ENCODE measurements at regions not wholly inside any gene's neighbourhood (a gene's known extent, or its start where the extent isn't known, plus 50 kb on each side); places are given as distances from the start of the nearest gene placed in this dataset.

DNA sequence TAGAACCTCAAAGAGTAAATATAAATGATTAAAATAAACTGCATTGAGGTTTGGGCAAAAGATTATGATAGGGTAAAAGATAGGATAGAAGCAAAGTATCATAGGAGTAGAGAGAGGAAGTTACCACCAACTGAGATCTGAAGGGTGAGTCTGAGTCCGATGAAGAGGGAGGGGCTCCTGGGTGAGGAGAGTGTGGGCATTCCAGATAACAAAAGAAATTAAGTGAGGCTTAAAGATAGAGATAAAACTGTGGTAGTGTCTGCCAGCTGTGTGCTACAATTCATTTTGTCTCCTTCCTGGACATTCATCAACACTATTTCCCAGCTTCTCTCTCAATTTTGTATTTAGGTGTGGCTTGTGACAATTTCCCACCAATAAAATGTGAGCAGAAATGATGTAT is 343.0 kb upstream of the PLSCR5 start:
- H3K27ac Mint-ChIP-seq: no peak overlapping the region
- H3K9me3 Mint-ChIP-seq: no peaks in the 10 kb centered on the region
- no peak overlapping the region for H3K4me3 Mint-ChIP-seq
- intact Hi-C loops (cut with micrococcal nuclease): no loop called here
- no peaks in the 10 kb centered on the region for H3K27me3 Mint-ChIP-seq
- DNase-seq: no peak
- H3K36me3 Mint-ChIP-seq (ENCODE audit: low read depth): no peaks in the 10 kb centered on the region
- no peaks in the 10 kb centered on the region for H3K4me1 Mint-ChIP-seq

DNA sequence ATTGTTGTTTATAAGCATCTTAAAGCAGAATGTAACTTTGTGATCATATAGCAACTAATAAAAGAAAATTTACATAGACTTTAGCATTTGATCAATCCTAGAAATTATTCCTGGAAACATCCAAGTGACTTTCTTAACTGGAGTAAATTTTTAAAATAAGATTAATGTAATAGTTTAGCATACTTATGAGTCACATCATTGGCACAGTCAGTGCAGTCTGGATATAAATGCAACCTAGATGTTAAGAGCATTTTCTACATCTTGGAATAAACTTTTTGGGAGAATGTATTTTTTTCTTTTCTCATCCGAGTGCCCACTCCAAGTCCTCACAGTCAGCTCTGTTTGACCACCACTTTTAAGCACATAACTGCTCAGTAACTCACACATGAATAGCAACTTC is 324.6 kb upstream of the PLSCR5 start:
- H3K27ac Mint-ChIP-seq: no peak overlapping the region
- H3K4me1 Mint-ChIP-seq: no peaks in the 10 kb centered on the region
- no peaks in the 10 kb centered on the region for H3K9me3 Mint-ChIP-seq
- no peak for DNase-seq
- intact Hi-C loops (cut with micrococcal nuclease): no loop called here
- no peaks in the 10 kb centered on the region for H3K36me3 Mint-ChIP-seq (ENCODE audit: low read depth)
- no peaks in the 10 kb centered on the region for H3K27me3 Mint-ChIP-seq
- no peak overlapping the region for H3K4me3 Mint-ChIP-seq

DNA sequence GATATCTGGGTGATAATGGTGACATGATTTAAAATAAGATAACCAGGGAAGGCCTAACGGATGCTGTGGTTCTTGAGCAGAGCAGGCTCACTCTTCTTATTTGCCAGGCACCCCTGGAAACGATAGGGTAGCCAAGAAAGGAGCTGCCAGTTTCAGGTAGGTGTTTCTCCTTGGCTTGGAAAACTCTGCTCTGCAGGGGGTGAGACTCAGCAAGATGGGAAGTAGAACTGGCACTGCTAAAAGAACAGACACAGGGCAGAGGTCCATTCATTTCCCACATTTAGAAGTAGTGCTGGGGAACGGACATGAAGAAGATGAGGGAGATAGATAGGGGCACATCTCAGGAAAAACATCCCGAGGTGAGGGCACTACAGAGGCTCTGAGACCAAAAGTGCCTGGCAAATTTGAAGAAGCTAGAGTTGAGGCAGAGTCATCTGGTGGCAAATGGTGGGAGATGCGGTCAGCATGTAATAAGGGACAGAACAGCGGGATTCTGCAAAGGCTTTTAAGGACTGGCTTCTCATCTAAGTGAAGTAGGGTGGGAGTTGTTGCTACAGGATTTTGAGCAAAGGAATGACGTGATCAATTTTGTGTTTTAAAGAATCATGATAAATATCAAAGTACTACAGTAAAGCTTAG is 323.4 kb upstream of the PLSCR5 start:
- H3K4me1 Mint-ChIP-seq: no peaks in the 10 kb centered on the region
- intact Hi-C loops (cut with micrococcal nuclease): no loop called here
- DNase-seq: no peak
- H3K4me3 Mint-ChIP-seq: no peak overlapping the region
- H3K36me3 Mint-ChIP-seq (ENCODE audit: low read depth): no peaks in the 10 kb centered on the region
- H3K27me3 Mint-ChIP-seq: no peaks in the 10 kb centered on the region
- no peaks in the 10 kb centered on the region for H3K9me3 Mint-ChIP-seq
- H3K27ac Mint-ChIP-seq: no peak overlapping the region

DNA sequence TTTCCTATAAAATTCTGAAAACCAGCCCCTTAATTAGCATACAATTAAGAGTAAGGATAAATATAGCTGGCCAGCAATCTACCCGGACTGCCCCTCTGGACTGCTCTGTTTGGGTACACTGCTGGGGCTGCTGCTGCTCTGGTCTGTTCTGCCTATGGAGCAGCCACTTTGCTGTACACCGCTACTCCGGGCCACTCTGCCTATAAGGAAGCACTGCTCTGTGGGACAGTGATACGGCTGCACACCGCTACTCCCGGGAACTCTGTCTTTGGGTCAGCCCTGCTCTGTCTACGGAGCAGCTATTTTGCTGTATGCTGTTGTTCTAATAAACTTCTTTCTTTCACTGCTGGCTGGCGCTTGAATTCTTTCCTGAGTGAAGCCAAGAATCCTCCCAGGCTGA is 316.5 kb upstream of the PLSCR5 start:
- H3K27ac Mint-ChIP-seq: no peak overlapping the region
- no peaks in the 10 kb centered on the region for H3K9me3 Mint-ChIP-seq
- no peaks in the 10 kb centered on the region for H3K27me3 Mint-ChIP-seq
- H3K4me3 Mint-ChIP-seq: no peak overlapping the region
- intact Hi-C loops (cut with micrococcal nuclease): no loop called here
- no peaks in the 10 kb centered on the region for H3K4me1 Mint-ChIP-seq
- H3K36me3 Mint-ChIP-seq (ENCODE audit: low read depth): no peaks in the 10 kb centered on the region
- no peak for DNase-seq

DNA sequence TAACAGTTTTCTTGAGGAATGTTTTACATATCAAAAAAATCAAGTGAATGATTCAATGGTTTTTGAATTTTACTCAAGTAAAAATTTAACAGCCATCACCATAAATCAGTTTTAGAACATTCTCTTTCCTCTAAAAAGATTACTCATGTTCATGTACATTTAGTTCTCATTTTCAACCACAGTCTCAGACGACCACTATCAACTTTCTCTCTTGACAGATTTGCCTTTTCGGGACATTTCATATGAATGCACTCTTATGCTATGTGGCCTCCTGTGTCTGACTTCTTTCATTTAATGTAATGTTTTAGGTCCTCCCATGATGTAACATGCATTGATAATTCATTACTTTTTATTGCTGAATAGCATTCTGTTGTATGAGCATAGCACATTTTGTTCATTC is 309.3 kb upstream of the PLSCR5 start:
- DNase-seq: no peak
- Mint-ChIP-seq H3K27ac (no peak overlapping the region), H3K4me1 (no peaks in the 10 kb centered on the region), H3K9me3 (no peaks in the 10 kb centered on the region), H3K4me3 (no peak overlapping the region), H3K36me3 (ENCODE audit: low read depth) (no peaks in the 10 kb centered on the region), H3K27me3 (no peaks in the 10 kb centered on the region)
- intact Hi-C loops (cut with micrococcal nuclease): no loop called here

DNA sequence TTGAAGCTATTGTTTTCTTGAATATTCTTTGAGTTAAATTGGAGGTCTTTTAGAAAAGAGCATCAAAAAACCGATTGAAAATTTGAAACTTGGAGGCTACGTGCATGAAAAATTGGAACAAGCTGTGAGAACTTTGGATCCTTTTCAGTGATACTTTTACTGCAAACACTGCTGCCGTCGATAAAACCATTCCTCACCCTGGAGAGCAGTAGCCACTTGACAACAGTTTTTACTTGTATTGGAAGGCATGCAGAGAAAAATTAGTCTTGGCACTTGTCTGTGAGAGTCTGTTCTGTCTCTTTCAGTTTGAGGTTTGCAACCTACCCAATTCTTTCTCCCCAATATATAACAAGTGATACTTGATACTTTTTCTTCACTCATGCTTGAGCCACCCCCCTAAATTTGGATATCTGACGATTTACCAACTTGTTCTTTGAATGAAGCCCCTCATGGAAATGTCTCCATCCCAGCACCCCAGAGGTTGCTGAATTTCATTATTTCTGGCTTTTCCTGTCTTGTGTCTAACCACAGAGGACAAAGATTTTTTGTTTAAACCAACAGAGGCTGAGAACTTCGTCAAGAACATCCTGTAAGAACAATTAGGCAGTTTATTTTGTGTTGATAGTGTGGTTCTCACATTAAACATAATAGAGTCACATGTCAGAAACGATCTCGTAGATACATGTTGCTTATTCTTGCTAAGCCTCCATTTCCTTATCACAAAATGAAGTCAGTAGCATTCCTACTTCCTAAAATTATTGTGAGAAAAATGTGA is 307.3 kb upstream of the PLSCR5 start:
- H3K4me3 Mint-ChIP-seq: no peak overlapping the region
- intact Hi-C loops (cut with micrococcal nuclease): no loop called here
- no peaks in the 10 kb centered on the region for H3K27me3 Mint-ChIP-seq
- no peaks in the 10 kb centered on the region for H3K4me1 Mint-ChIP-seq
- no peaks in the 10 kb centered on the region for H3K36me3 Mint-ChIP-seq (ENCODE audit: low read depth)
- H3K9me3 Mint-ChIP-seq: no peaks in the 10 kb centered on the region
- H3K27ac Mint-ChIP-seq: no peak overlapping the region
- no peak for DNase-seq

DNA sequence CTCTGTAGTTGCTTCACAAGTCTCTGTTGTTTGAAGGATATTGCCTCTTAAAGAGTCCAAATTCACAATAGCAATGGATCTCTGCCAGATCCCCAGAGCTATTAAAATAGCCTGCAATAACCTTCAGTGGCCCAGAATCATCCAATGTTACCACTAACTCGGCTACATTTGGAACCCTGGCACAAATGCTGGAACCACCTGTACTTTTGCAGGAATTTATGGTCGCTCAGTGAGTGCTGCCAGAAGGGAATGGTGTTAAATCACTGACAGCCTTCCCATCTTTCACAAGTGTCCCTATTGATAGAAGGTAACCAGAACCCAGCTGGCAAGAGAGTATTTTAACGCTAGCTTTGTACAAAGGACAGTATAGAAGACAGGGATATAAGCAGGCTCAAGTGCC is 298.8 kb upstream of the PLSCR5 start:
- Mint-ChIP-seq H3K4me3 (no peak overlapping the region), H3K9me3 (no peaks in the 10 kb centered on the region), H3K36me3 (ENCODE audit: low read depth) (no peaks in the 10 kb centered on the region), H3K27me3 (no peaks in the 10 kb centered on the region), H3K4me1 (no peaks in the 10 kb centered on the region), H3K27ac (no peak overlapping the region)
- DNase-seq: no peak
- intact Hi-C loops (cut with micrococcal nuclease): no loop called here

DNA sequence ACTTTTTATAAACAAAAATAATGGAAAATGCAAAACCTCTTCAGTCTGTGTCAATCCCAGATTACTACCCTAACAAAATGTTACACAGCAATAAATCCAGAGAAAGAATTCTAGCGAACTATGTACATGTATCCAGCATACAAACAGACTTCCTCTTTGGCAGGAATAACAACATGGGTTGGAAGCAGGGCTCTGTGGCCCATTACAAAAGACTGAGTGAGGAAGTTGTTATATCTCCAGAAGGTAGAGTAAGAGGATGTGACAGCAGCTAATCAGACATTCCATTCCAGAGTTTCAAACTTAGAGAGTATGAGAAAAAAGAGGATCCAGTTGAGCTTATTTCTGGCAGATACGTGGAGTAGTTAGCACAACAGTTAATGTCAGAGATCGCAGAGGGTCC is 294.0 kb upstream of the PLSCR5 start:
- intact Hi-C loops (cut with micrococcal nuclease): no loop called here
- H3K9me3 Mint-ChIP-seq: no peaks in the 10 kb centered on the region
- H3K27me3 Mint-ChIP-seq: no peaks in the 10 kb centered on the region
- H3K27ac Mint-ChIP-seq: no peak overlapping the region
- H3K36me3 Mint-ChIP-seq (ENCODE audit: low read depth): no peaks in the 10 kb centered on the region
- H3K4me1 Mint-ChIP-seq: no peaks in the 10 kb centered on the region
- no peak for DNase-seq
- no peak overlapping the region for H3K4me3 Mint-ChIP-seq

DNA sequence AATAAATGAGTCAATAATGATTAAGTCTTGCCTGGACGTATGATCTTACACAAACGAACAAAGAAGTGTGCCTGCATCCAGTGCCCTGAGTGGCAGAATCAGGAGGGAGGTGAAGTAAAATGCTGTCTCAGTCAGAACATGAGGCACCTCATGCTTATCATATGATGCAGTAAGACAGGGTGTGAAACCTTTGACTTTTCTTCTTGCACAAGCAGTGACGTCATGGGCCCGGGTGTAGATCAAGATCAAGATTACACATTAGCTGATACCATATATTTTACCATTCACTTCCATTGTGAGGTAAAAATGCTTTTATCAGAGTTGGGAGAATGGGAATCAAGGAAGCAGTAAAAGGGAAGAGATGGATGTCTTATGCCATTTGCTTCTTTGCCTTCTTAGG is 291.6 kb upstream of the PLSCR5 start:
- H3K4me3 Mint-ChIP-seq: no peak overlapping the region
- no peak for DNase-seq
- intact Hi-C loops (cut with micrococcal nuclease): no loop called here
- H3K9me3 Mint-ChIP-seq: no peaks in the 10 kb centered on the region
- no peaks in the 10 kb centered on the region for H3K27me3 Mint-ChIP-seq
- H3K27ac Mint-ChIP-seq: no peak overlapping the region
- H3K4me1 Mint-ChIP-seq: no peaks in the 10 kb centered on the region
- no peaks in the 10 kb centered on the region for H3K36me3 Mint-ChIP-seq (ENCODE audit: low read depth)

DNA sequence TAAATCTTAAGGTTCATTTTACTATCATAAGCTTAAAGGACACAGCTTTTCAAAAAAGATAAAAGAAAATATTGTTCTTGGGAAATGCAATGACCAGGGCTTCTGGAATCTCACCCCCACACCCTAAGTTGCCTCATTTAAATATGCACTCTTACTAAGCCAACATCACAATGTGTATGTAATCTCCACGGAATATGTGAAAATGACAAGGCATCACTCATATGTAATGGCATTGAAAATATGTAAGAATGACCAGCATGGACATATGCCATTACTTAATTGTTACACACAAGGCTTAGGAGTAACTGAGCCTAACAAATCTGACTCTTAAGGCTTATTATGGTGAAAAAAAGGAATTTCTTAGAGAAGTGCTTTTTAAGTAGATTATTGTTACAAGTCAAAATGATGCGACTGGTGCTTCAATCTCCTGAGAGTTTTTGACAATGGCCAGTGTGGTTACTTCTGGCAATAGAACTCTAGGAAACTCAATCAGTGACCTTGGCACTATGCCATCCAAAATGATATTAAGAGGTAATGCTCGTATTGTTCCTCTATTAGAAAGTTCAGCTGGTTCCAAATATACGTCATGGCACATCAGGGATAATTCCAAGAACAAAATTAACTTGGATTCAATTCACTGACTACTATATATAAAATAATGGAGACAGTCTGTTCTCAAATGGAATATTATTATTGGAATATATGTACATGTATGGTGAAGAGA is 290.0 kb upstream of the PLSCR5 start:
- DNase-seq: no peak
- no peaks in the 10 kb centered on the region for H3K36me3 Mint-ChIP-seq (ENCODE audit: low read depth)
- no peak overlapping the region for H3K4me3 Mint-ChIP-seq
- H3K4me1 Mint-ChIP-seq: no peaks in the 10 kb centered on the region
- intact Hi-C loops (cut with micrococcal nuclease): no loop called here
- no peaks in the 10 kb centered on the region for H3K27me3 Mint-ChIP-seq
- no peak overlapping the region for H3K27ac Mint-ChIP-seq
- no peaks in the 10 kb centered on the region for H3K9me3 Mint-ChIP-seq

DNA sequence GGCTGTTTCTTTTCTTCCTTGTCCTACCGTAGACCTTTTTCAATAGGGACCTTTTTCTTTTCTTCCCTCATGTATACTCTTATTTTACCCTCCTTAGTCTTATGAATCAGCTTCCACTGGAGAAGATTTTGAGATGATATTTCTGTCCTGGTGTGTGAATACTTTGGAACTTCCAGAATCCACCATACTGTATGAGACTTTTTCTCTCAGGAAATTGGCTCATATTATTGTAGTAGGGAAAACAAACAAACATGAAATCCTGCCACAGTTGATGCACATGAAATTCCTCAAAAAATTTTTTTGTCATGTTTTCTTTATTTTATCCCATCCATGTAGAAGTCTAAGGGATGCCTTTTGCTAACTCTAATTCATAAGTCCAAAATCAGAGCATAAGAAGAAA is 289.3 kb upstream of the PLSCR5 start:
- Mint-ChIP-seq H3K9me3 (no peaks in the 10 kb centered on the region), H3K4me3 (no peak overlapping the region), H3K4me1 (no peaks in the 10 kb centered on the region), H3K36me3 (ENCODE audit: low read depth) (no peaks in the 10 kb centered on the region), H3K27ac (no peak overlapping the region), H3K27me3 (no peaks in the 10 kb centered on the region)
- intact Hi-C loops (cut with micrococcal nuclease): no loop called here
- no peak for DNase-seq

DNA sequence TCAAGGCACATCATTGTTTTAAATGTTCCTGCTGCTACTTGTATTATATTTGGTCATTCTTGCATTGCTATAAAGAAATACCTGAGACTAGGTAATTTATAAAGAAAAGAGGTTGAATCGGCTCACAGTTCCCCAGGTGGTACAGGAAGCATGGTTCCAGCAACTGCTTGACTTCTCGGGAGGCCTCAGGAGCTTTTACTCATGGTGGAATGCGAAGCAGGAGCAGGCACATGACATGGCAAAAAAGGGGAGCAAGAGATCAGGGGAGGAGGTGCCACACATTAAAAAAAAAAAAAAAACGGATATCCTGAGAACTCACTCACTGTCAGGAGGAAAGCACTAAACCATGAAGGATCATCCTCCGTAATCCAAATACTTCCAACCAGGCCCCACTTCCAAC is 286.9 kb upstream of the PLSCR5 start:
- DNase-seq: no peak
- Mint-ChIP-seq H3K4me3 (no peak overlapping the region), H3K9me3 (no peaks in the 10 kb centered on the region), H3K36me3 (ENCODE audit: low read depth) (no peaks in the 10 kb centered on the region), H3K27ac (no peak overlapping the region), H3K4me1 (no peaks in the 10 kb centered on the region), H3K27me3 (no peaks in the 10 kb centered on the region)
- intact Hi-C loops (cut with micrococcal nuclease): no loop called here

DNA sequence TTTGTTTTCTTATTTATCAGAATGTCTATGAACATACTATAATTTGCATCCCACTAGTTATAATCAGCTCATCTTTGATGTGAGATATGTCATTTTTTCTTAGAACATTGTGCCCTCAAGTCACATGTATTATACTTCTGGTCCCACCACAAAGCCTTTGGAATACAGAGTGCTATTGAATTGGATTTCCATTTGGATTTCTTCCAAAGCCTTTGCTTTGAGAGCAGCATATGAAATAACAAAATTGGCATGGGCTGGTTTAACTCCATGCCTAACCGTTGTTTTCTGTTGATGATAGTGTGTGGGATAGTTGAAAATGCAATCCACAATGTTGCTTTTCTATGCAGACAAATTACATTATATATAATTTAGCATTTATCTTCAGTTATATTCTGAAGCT is 284.5 kb upstream of the PLSCR5 start:
- Mint-ChIP-seq H3K27me3 (no peaks in the 10 kb centered on the region), H3K4me1 (no peaks in the 10 kb centered on the region), H3K4me3 (no peak overlapping the region), H3K9me3 (no peaks in the 10 kb centered on the region), H3K36me3 (ENCODE audit: low read depth) (no peaks in the 10 kb centered on the region), H3K27ac (no peak overlapping the region)
- intact Hi-C loops (cut with micrococcal nuclease): no loop called here
- DNase-seq: no peak

DNA sequence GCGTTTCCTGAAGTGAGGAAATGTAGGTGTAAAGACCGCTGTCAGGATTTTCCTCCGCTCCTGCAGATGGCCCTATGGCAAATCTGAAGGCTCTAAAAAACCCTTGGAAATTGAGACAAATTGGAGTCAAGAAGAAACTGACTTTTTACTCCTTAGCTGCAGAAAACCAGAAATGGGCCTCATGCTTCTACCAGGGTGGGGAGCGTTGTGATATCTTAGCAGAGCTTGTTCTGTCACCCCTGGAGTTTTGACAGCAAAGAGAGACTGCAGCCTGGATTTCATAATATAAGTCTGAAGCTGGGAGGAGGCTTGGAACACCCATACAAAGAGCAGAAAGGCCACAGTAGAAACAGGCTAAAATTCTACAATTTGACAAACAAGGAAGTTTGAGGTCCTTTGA is 283.0 kb upstream of the PLSCR5 start:
- Mint-ChIP-seq H3K4me3 (no peak overlapping the region), H3K36me3 (ENCODE audit: low read depth) (no peaks in the 10 kb centered on the region), H3K27ac (no peak overlapping the region), H3K4me1 (no peaks in the 10 kb centered on the region), H3K27me3 (no peaks in the 10 kb centered on the region), H3K9me3 (no peaks in the 10 kb centered on the region)
- DNase-seq: no peak
- intact Hi-C loops (cut with micrococcal nuclease): no loop called here

Measured in activated CD4-positive, alpha-beta T cell treated with anti-CD3 and anti-CD28 coated beads, Interleukin-2, amount 10 ng/mL, durations not matched to agents 24 days and 14 days (primary cell).